ENCODE measurements at regions not wholly inside any gene's neighbourhood (a gene's known extent, or its start where the extent isn't known, plus 50 kb on each side); places are given as distances from the start of the nearest gene placed in this dataset.

GRCh38 chr13:107743100-107743499 is 472.2 kb downstream of the LIG4 start:
- TF ChIP-seq CTCF (IDR thresholded peaks at IDR 0.05; ENCODE audit: poor library complexity, severe bottlenecking) (no peak), POLR2AphosphoS5 (IDR thresholded peaks at IDR 0.05) (no peak), EZH2 (IDR thresholded peaks at IDR 0.05; ENCODE audit: borderline replicate concordance, insufficient read depth, low read length, poor library complexity, severe bottlenecking) (no peak), EP300 (conservative IDR thresholded peaks at IDR 0.05; ENCODE audit: poor library complexity, severe bottlenecking) (no peak)

All from neural cell (in vitro differentiated cells).